NCI-H524 (cell line): ENCODE measurements at regions not wholly inside any gene's neighbourhood (a gene's known extent, or its start where the extent isn't known, plus 50 kb on each side); places are given as distances from the start of the nearest gene placed in this dataset.
"Not testable (repeated sequence)": the region's sequence is repeated elsewhere in the genome, so short reads cannot be mapped to it uniquely, and the experiment has no call there.

Experiments
- DNase-seq, 2 experiments: peaks; one replicate each; lab custom pipeline; 2025; lab: John Stamatoyannopoulos, UW

GRCh38 chr15:59830873-59831272, 141.8 kb upstream of the BNIP2 start:
- DNase-seq: no peak

GRCh38 chr15:59830098-59830497, 141.0 kb upstream of the BNIP2 start:
- no peak for DNase-seq

- DNase-seq: no peak
Observed at GRCh38 chr15:59828861-59829260, 139.7 kb upstream of the BNIP2 start.

- no peak for DNase-seq
Observed at GRCh38 chr15:59828263-59828662, 139.1 kb upstream of the BNIP2 start.

GRCh38 chr15:59825901-59826300, 136.8 kb upstream of the BNIP2 start:
- DNase-seq: no peak

- no peak for DNase-seq
Observed at GRCh38 chr15:59821286-59821685, 132.2 kb upstream of the BNIP2 start.

GRCh38 chr15:59819092-59819491, 130.0 kb upstream of the BNIP2 start:
- DNase-seq: peak; percentile 83 to 94

GRCh38 chr15:59818336-59818735, 129.2 kb upstream of the BNIP2 start:
- peak; percentile 50 to 80 for DNase-seq

GRCh38 chr15:59817834-59818233, 128.7 kb upstream of the BNIP2 start:
- peak; percentile 53 to 80 for DNase-seq

- no peak for DNase-seq
Observed at GRCh38 chr15:59817053-59817452, 127.9 kb upstream of the BNIP2 start.

GRCh38 chr15:59814409-59814808, 125.3 kb upstream of the BNIP2 start:
- no peak for DNase-seq

- peak; percentile 56 to 69 for DNase-seq
Observed at GRCh38 chr15:59812889-59813288, 123.8 kb upstream of the BNIP2 start.

- peak; percentile 91 to 98 for DNase-seq
Observed at GRCh38 chr15:59812250-59812870, 123.2 kb upstream of the BNIP2 start.

- not testable (repeated sequence) for DNase-seq
Observed at GRCh38 chr15:59803293-59803966, 114.3 kb upstream of the BNIP2 start.

- DNase-seq: no peak
Observed at GRCh38 chr15:59801649-59802048, 112.5 kb upstream of the BNIP2 start.

- DNase-seq: no peak
Observed at GRCh38 chr15:59798605-59798917, 109.4 kb upstream of the BNIP2 start.

- DNase-seq: no peak
Observed at GRCh38 chr15:59797756-59798604, 108.9 kb upstream of the BNIP2 start.

GRCh38 chr15:59794229-59794886, 105.2 kb upstream of the BNIP2 start:
- no peak for DNase-seq

GRCh38 chr15:59792359-59792758, 103.2 kb upstream of the BNIP2 start:
- no peak for DNase-seq

- peak in 1 of 2 experiments; percentile 57 for DNase-seq
Observed at GRCh38 chr15:59791755-59792154, 102.6 kb upstream of the BNIP2 start.

- DNase-seq: no peak
Observed at GRCh38 chr15:59791079-59791478, 102.0 kb upstream of the BNIP2 start.

- DNase-seq: peak in 1 of 2 experiments; percentile 30
Observed at GRCh38 chr15:59786466-59786865, 97.3 kb upstream of the BNIP2 start.
